GM13976 (cell line): ENCODE measurements at regions not wholly inside any gene's neighbourhood (a gene's known extent, or its start where the extent isn't known, plus 50 kb on each side); places are given as distances from the start of the nearest gene placed in this dataset.
A peak's percentile ranks its signal among the peaks of the same experiment; 100 is the strongest.
"Not testable (repeated sequence)": the region's sequence is repeated elsewhere in the genome, so short reads cannot be mapped to it uniquely, and the experiment has no call there.

Experiments used
- DNase-seq: peaks from one replicate; pipeline ENCODE4 v3.0.0; 2012; ENCODE audit warnings: low spot score
- in situ Hi-C: fragments of 300-500 bp; cut with MboI; formaldehyde crosslinking; loops from one replicate; pipeline ENCODE4 v1.12.0; 2022; ENCODE audit warnings: low sequenced_read_pairs, mixed read lengths, inconsistent platforms; ENCODE audit not compliant: unreplicated experiment
- TF ChIP-seq, protein P1 (sequence below): IDR thresholded peaks from 2 replicates; pipeline ENCODE4 v1.5.1; 2012; ENCODE audit warnings: borderline replicate concordance, mild to moderate bottlenecking; ENCODE audit not compliant: insufficient read depth; ENCODE audit errors: extremely low read depth, missing control alignments, control extremely low read depth

DNA sequence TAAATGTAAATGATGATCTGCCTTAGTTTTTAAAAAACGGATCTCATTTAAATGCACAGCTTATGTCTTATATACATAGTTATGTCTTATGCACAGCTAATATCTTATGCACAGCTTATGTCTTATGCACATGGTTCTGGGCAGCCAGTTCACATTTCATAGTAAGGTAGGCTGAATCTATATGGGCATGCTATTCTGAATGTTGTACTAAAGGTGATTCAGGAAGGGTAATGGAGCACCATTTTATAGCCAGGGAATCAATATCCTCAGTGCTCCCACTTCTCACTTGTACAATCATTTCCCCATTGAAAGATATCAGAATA lies 77.9 kb upstream of the MID1 start:
- in situ Hi-C loops, result no loop called here
- TF ChIP-seq, protein P1, sequence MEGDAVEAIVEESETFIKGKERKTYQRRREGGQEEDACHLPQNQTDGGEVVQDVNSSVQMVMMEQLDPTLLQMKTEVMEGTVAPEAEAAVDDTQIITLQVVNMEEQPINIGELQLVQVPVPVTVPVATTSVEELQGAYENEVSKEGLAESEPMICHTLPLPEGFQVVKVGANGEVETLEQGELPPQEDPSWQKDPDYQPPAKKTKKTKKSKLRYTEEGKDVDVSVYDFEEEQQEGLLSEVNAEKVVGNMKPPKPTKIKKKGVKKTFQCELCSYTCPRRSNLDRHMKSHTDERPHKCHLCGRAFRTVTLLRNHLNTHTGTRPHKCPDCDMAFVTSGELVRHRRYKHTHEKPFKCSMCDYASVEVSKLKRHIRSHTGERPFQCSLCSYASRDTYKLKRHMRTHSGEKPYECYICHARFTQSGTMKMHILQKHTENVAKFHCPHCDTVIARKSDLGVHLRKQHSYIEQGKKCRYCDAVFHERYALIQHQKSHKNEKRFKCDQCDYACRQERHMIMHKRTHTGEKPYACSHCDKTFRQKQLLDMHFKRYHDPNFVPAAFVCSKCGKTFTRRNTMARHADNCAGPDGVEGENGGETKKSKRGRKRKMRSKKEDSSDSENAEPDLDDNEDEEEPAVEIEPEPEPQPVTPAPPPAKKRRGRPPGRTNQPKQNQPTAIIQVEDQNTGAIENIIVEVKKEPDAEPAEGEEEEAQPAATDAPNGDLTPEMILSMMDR, result no peak
- no peak for DNase-seq

DNA sequence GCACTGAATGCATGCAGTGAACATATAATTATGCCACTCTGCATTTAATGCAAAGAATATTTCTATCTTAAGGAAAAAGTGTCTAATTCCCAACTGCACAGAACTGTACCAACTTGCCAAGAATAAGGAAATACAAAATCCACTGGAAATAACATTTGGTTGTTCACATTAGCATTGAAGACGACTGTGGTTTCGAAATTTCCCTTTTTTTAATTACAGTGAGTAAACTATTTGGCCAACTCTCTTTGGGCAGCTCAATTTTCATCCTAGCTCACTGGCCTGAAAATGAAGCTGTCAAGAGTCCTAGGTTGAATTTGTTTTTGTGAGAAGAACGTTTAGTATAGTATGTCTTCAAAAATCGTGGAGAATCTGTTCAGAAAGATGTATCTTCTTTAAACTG lies 81.6 kb upstream of the MID1 start:
- in situ Hi-C loops, result no loop called here
- DNase-seq, result no peak
- TF ChIP-seq, protein P1, result no peak

DNA sequence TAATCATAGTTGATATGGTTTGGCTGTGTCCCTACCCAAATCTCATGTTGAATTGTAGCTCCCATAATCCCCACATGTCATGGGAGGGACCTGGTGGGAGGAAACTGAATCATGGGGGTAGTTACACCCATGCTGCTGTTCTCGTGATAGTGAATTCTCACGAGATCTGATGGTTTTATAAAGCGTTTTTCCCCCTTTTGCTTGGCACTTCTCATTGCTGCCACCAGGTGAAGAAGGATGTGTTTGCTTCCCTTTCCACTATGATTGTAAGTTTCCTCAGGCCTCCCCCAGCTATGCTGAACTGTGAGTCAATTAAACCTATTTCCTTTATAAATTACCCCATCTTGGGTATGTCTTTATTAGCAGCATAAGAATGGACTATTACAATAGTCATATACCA lies 86.0 kb upstream of the MID1 start:
- DNase-seq, in situ Hi-C loops: not testable (repeated sequence)

DNA sequence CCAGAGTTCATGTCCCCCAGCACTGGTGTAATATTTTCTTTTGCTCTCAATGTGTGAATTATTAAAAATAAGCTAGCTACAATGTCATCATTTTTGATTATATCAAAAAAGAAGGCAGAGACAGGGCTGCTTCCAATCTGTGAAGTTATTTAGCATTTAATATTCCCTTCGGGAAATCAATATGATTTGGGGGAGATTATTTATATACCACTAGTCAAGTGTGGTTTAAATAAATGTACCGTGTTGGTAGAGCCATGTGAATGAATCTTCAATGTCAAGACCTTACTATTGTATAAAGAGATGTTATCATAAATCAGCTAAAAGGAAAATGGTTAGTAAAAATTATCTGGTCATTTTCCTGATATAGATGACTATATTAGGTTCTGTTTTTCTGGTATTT lies 87.4 kb upstream of the MID1 start:
- TF ChIP-seq, protein P1, result no peak
- in situ Hi-C loops, result no loop called here
- DNase-seq, result no peak

DNA sequence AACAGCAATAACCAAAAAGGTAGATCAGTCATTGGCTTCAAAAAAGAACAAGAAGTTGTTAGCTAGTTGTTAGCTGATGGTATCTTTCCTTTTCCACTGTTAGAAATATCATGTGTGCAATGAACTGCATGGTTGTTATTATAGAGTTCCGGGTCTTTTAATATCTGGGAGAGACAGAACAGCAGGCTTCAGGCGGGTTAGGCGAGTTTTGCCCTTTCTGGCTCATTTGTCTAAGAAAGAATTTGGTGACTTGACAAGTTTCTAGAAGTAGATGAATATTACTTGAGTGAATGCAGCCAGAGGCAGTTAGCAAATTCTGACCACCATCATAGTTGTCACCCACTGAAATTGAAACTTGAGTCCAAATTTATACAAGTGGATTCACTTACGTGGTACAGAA lies 88.9 kb upstream of the MID1 start:
- in situ Hi-C loops, result no loop called here
- no peak for DNase-seq
- TF ChIP-seq, protein P1, result no peak

DNA sequence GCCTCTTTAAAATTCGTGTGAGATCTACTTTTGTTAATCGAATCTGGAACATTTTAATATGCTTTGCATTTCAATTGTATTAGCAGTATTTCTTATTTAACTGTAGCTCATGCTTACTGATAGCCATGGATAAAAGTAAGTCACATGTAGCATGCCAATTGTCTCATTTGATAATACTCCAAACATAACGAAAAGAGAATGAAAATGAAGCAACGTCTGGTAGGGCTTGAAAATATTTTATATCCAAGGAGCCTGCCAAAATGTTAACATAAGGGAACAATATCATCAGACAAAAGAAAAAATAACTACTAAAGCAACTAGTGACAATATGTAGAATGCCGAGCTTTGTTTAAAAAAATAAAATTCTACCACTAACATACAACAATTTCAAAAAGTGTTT lies 94.1 kb upstream of the MID1 start:
- TF ChIP-seq, protein P1, result no peak
- no peak for DNase-seq

DNA sequence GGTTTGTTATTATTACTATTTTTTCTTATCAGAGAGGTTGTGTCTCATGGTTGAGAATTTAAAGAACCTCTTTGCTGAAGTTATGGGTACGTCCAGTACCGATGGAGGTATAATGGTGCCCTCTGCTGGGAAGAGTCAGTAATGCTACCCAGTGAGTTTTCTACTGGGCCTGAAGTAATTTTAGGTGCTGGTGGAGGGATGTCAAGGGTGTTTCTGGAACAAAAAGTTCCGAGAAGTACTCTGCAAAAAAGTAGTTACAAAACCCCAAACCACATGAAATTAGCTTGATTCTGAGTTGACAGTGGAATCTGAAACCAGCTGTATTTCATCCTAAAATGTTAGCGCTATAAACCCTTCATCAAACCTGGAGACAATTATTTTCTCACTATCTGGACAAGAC lies 102.5 kb upstream of the MID1 start:
- in situ Hi-C loops, result no loop called here
- TF ChIP-seq, protein P1, result peak; percentile 53
- peak; percentile 56 for DNase-seq

More for the DNA sequence above, 94.1 kb upstream of the MID1 start:
- in situ Hi-C loops, result no loop called here

DNA sequence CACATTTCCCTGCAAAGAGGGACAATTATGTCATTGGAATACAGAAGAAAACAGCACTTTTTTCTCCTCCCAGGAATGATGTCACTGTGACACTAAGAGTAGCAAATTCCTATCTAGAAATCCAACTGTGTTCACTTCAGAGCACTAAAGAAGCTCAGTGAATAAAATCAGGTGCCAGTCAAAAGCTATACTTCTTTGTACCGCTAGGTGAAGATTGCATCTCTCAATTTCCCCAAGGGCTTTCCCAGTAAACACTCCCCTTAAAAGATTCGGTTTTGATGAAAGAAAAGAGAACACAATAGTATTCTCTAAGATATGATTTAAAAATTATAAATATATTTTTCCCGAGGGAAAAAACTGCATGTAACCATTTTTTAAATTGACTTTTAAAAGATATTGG lies 104.7 kb upstream of the MID1 start:
- DNase-seq, result peak; percentile 30

More for the DNA sequence above, 104.7 kb upstream of the MID1 start:
- in situ Hi-C loops, result loop anchor here (25.0 kb wide), 1 partner anchor 538 kb away; no protein-coding TSS in a partner anchor
- TF ChIP-seq, protein P1, result no peak
